Right lobe of liver (tissue), 4 donors: ENCODE measurements at regions not wholly inside any gene's neighbourhood (a gene's known extent, or its start where the extent isn't known, plus 50 kb on each side); places are given as distances from the start of the nearest gene placed in this dataset.

ENCODE experiments used
- POLR2A ChIP-seq: fragments of 450-650 bp; IDR thresholded peaks from one replicate; pipeline ENCODE4 v1.6.1; 2017; ENCODE audit warnings: antibody characterized with exemption, mild to moderate bottlenecking
- TF ChIP-seq, protein P1 (sequence below), 4 donors: fragments of 200-600 bp in 3 of 4; fragments of 450-650 bp in 1 of 4; IDR thresholded peaks; one replicate each; pipeline versions ENCODE4 v1.5.1 to v1.8.0; 2016 to 2022; ENCODE audit warnings: antibody characterized with exemption in 4 of 4, mild to moderate bottlenecking in 2 of 4
- donor health status: DM: no; HTN: no; CAD: no.
- donor health status: DM: no; HTN: no; CAD: no.
- donor health status: DM: no; HTN: yes; CAD: no.

DNA sequence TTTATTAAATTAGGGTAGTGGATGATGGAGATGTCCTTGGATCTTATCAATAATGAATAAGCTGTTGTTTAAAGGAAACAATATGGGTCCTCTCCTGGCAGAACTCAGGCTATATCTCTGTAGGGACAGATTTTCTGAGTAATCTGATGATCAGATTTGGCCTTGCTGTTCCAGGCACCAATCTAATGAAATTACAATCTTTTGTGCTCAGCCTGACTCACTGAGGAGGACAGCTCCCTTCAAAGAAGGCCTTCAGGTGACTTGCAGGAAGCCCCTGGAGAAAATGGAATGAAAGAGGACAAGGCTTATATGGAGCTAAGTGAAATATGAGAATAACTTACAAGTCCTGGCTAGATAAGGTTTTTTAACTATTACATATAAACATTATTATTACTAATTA, 486.4 kb upstream of the SORCS1 start:
- no peak for TF ChIP-seq POLR2A
- TF ChIP-seq, protein P1, sequence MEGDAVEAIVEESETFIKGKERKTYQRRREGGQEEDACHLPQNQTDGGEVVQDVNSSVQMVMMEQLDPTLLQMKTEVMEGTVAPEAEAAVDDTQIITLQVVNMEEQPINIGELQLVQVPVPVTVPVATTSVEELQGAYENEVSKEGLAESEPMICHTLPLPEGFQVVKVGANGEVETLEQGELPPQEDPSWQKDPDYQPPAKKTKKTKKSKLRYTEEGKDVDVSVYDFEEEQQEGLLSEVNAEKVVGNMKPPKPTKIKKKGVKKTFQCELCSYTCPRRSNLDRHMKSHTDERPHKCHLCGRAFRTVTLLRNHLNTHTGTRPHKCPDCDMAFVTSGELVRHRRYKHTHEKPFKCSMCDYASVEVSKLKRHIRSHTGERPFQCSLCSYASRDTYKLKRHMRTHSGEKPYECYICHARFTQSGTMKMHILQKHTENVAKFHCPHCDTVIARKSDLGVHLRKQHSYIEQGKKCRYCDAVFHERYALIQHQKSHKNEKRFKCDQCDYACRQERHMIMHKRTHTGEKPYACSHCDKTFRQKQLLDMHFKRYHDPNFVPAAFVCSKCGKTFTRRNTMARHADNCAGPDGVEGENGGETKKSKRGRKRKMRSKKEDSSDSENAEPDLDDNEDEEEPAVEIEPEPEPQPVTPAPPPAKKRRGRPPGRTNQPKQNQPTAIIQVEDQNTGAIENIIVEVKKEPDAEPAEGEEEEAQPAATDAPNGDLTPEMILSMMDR (IDR thresholded peaks at IDR 0.05), result no peak
